Hepatocyte (in vitro differentiated cells): ENCODE measurements at regions not wholly inside any gene's neighbourhood (a gene's known extent, or its start where the extent isn't known, plus 50 kb on each side); places are given as distances from the start of the nearest gene placed in this dataset.

ENCODE experiments used
- EZH2 ChIP-seq: fragments of 200-600 bp; sonication (generic); IDR thresholded peaks from 2 replicates; pipeline ENCODE4 v1.6.1; 2016; ENCODE audit warnings: antibody characterized with exemption, mild to moderate bottlenecking, borderline replicate concordance
- TF ChIP-seq, protein P1 (sequence below): fragments of 200-600 bp; sonication (generic); IDR thresholded peaks from 2 replicates; pipeline ENCODE4 v1.5.1; 2016; ENCODE audit warnings: antibody characterized with exemption, mild to moderate bottlenecking; ENCODE audit not compliant: poor library complexity

DNA sequence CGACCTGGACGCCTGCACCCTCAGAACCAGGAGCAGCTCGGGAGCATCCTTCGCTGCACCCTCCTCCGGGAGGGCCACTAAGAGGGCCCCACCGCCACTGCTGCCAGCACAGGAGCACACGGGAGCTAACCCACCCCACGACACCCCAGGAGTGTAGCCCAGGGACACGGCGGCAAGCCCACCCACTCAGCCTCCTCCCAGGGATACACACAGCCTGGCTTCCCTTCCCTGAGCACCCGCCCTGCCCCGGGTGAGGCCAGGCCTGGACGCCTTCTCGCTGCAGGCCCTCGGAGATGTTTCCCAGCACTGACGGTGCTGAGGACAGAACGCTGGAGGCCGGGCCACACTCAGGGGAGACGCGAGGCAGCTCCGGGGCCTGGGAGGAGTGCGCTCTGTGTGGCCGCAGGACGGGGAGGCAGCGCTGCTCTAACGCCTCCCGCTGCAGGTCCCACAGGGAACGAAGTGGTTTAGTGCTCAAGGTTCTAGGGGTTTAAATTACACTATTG, 190.4 kb downstream of the BRD1 start:
- TF ChIP-seq EZH2, result no peak
- TF ChIP-seq, protein P1, sequence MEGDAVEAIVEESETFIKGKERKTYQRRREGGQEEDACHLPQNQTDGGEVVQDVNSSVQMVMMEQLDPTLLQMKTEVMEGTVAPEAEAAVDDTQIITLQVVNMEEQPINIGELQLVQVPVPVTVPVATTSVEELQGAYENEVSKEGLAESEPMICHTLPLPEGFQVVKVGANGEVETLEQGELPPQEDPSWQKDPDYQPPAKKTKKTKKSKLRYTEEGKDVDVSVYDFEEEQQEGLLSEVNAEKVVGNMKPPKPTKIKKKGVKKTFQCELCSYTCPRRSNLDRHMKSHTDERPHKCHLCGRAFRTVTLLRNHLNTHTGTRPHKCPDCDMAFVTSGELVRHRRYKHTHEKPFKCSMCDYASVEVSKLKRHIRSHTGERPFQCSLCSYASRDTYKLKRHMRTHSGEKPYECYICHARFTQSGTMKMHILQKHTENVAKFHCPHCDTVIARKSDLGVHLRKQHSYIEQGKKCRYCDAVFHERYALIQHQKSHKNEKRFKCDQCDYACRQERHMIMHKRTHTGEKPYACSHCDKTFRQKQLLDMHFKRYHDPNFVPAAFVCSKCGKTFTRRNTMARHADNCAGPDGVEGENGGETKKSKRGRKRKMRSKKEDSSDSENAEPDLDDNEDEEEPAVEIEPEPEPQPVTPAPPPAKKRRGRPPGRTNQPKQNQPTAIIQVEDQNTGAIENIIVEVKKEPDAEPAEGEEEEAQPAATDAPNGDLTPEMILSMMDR, result no peak
